PFSK-1 (cell line): ENCODE measurements at regions not wholly inside any gene's neighbourhood (a gene's known extent, or its start where the extent isn't known, plus 50 kb on each side); places are given as distances from the start of the nearest gene placed in this dataset.

Source experiments
- FOXP2 ChIP-seq: optimal IDR thresholded peaks from 2 replicates; pipeline ENCODE3; 2011; ENCODE audit warnings: borderline replicate concordance, control low read depth, inconsistent platforms; ENCODE audit not compliant: insufficient read depth; ENCODE audit errors: extremely low read length, extremely low read depth
- POLR2AphosphoS5 ChIP-seq: IDR thresholded peaks from 2 replicates; pipeline ENCODE4 v1.6.1; 2012; ENCODE audit warnings: low read depth, mild to moderate bottlenecking, control low read depth, low read length, moderate library complexity
- REST ChIP-seq, 2 experiments: IDR thresholded peaks; 2 replicates each; pipeline versions ENCODE4 v1.6.1 to v1.8.0; 2011 to 2012; ENCODE audit warnings: low read depth in 2 of 2, low read length in 2 of 2, control low read depth in 1 of 2, inconsistent platforms in 1 of 2, mild to moderate bottlenecking in 1 of 2, moderate library complexity in 1 of 2; ENCODE audit not compliant: insufficient read depth in 1 of 2
- SIN3A ChIP-seq: IDR thresholded peaks from 2 replicates; pipeline ENCODE4 v1.6.1; 2012; ENCODE audit warnings: mild to moderate bottlenecking, low read length, moderate library complexity, borderline replicate concordance; ENCODE audit not compliant: insufficient read depth
- TAF1 ChIP-seq: IDR thresholded peaks from 2 replicates; pipeline ENCODE4 v1.6.1; 2012; ENCODE audit warnings: low read length, control low read depth, borderline replicate concordance; ENCODE audit not compliant: insufficient read depth

DNA sequence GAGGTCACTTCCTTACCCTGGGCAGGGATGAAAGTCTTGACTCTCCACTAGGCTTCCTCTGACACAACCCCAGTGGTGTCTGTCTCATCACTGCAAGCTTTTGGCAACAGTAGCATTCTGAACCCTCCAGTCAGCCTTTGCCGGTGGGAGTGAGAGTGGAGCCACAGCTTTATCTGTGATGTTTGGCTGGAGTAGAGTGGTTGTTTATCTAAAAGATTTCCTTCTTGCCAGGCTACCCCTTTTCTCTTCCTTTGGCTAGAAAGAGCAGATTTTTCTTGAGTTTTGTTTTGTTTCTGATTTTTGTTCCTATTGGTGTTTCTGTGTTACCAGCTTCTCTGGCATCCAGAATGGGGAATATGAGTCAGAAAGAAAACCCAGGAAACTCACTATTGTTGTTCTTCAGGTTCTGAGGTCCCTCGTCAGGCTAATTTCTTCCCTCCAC, 98.9 kb upstream of the KIF5B start:
- no peak for TF ChIP-seq FOXP2

GRCh38 chr10:32153931-32154330, 97.7 kb upstream of the KIF5B start:
- TF ChIP-seq FOXP2 (no peak), REST (IDR thresholded peaks at IDR 0.05; ENCODE audit: insufficient read depth in 1 of 2, low read depth in 2 of 2, low read length in 2 of 2) (no peak), POLR2AphosphoS5 (no peak), TAF1 (no peak), SIN3A (no peak)

- TF ChIP-seq TAF1 (no peak), POLR2AphosphoS5 (no peak), REST (IDR thresholded peaks at IDR 0.05; ENCODE audit: insufficient read depth in 1 of 2, low read depth in 2 of 2, low read length in 2 of 2) (no peak), SIN3A (no peak), FOXP2 (no peak)
Observed at GRCh38 chr10:32153252-32153651, 97.0 kb upstream of the KIF5B start.

GRCh38 chr10:32151871-32152270, 95.6 kb upstream of the KIF5B start:
- TF ChIP-seq TAF1: no peak
- no peak for TF ChIP-seq REST (IDR thresholded peaks at IDR 0.05; ENCODE audit: insufficient read depth in 1 of 2, low read depth in 2 of 2, low read length in 2 of 2)
- no peak for TF ChIP-seq SIN3A
- no peak for TF ChIP-seq FOXP2
- TF ChIP-seq POLR2AphosphoS5: no peak

DNA sequence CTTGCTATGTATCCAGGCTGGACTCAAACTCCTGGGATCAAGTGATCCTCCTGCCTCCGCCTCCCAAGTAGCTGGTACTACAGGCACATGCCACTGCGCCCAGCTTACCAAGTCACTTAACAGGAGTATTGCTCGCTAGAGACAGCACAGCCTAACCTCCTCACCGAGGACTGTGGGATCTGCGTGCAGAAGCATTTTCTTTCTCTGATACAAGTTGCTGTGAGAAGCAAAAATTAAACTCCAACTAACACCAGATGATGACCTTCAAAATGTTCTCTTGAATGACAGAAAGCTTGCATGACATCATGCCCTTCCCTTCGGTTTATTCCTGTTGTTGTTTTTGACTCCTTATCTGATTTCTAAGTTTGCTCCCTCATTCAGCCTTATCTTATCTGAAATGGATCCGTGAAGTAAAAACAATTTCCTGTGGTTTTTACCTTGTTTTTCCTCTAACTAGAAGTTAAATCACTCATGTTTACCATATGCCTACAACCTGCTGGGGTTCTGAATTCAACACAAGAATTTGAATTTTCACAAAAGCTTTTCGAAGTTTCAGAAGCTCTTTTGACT, 94.4 kb upstream of the KIF5B start:
- TF ChIP-seq POLR2AphosphoS5 (no peak), FOXP2 (no peak), TAF1 (no peak), SIN3A (no peak), REST (IDR thresholded peaks at IDR 0.05; ENCODE audit: insufficient read depth in 1 of 2, low read depth in 2 of 2, low read length in 2 of 2) (no peak)
